ENCODE measurements at regions not wholly inside any gene's neighbourhood (a gene's known extent, or its start where the extent isn't known, plus 50 kb on each side); places are given as distances from the start of the nearest gene placed in this dataset.
"Not testable (repeated sequence)": the region's sequence is repeated elsewhere in the genome, so short reads cannot be mapped to it uniquely, and the experiment has no call there.

GRCh38 chr9:64622058-64622457 is 663.0 kb downstream of the FOXD4L5 start:
- H3K9me3 ChIP-seq; H3K27me3 ChIP-seq (ENCODE audit: low read depth); H3K27ac ChIP-seq; H3K36me3 ChIP-seq; intact Hi-C loops (cut with DNase I); ATAC-seq; H3K4me1 ChIP-seq; H3K4me3 ChIP-seq: not testable (repeated sequence)
- peak; percentile 34 for DNase-seq
